ENCODE measurements at regions not wholly inside any gene's neighbourhood (a gene's known extent, or its start where the extent isn't known, plus 50 kb on each side); places are given as distances from the start of the nearest gene placed in this dataset.
"Not testable (repeated sequence)": the region's sequence is repeated elsewhere in the genome, so short reads cannot be mapped to it uniquely, and the experiment has no call there.

- DNase-seq = no peak
Observed at GRCh38 chr1:224791362-224791941, 138.0 kb upstream of the DNAH14 start.

GRCh38 chr1:224795591-224795990 is 133.9 kb upstream of the DNAH14 start:
- no peak for DNase-seq

- DNase-seq = no peak
Observed at GRCh38 chr1:224799083-224799482, 130.4 kb upstream of the DNAH14 start.

GRCh38 chr1:224800486-224801119 is 128.9 kb upstream of the DNAH14 start:
- no peak for DNase-seq

GRCh38 chr1:224801844-224802490 is 127.5 kb upstream of the DNAH14 start:
- no peak for DNase-seq

- no peak for DNase-seq
Observed at GRCh38 chr1:224802617-224803016, 126.9 kb upstream of the DNAH14 start.

- no peak for DNase-seq
Observed at GRCh38 chr1:224804220-224804619, 125.3 kb upstream of the DNAH14 start.

- no peak for DNase-seq
Observed at GRCh38 chr1:224805889-224806288, 123.6 kb upstream of the DNAH14 start.

- DNase-seq = no peak
Observed at GRCh38 chr1:224809137-224809536, 120.3 kb upstream of the DNAH14 start.

- no peak for DNase-seq
Observed at GRCh38 chr1:224809613-224810012, 119.9 kb upstream of the DNAH14 start.

GRCh38 chr1:224811564-224811963 is 117.9 kb upstream of the DNAH14 start:
- no peak for DNase-seq

GRCh38 chr1:224815647-224816046 is 113.8 kb upstream of the DNAH14 start:
- DNase-seq = no peak

- DNase-seq = no peak
Observed at GRCh38 chr1:224816062-224816461, 113.4 kb upstream of the DNAH14 start.

- no peak for DNase-seq
Observed at GRCh38 chr1:224817382-224817781, 112.1 kb upstream of the DNAH14 start.

GRCh38 chr1:224819861-224820260 is 109.6 kb upstream of the DNAH14 start:
- no peak for DNase-seq

GRCh38 chr1:224820341-224820740 is 109.1 kb upstream of the DNAH14 start:
- DNase-seq = no peak

- DNase-seq = not testable (repeated sequence)
Observed at GRCh38 chr1:224821751-224822150, 107.7 kb upstream of the DNAH14 start.

- DNase-seq = no peak
Observed at GRCh38 chr1:224825525-224826000, 103.9 kb upstream of the DNAH14 start.

- no peak for DNase-seq
Observed at GRCh38 chr1:224828691-224829090, 100.8 kb upstream of the DNAH14 start.

- no peak for DNase-seq
Observed at GRCh38 chr1:224831501-224831900, 98.0 kb upstream of the DNAH14 start.

GRCh38 chr1:224839648-224840300 is 89.7 kb upstream of the DNAH14 start:
- DNase-seq = not testable (repeated sequence)

- DNase-seq = not testable (repeated sequence)
Observed at GRCh38 chr1:224841803-224842202, 87.7 kb upstream of the DNAH14 start.

GRCh38 chr1:224846119-224846907 is 83.2 kb upstream of the DNAH14 start:
- no peak for DNase-seq
